ENCODE measurements at regions not wholly inside any gene's neighbourhood (a gene's known extent, or its start where the extent isn't known, plus 50 kb on each side); places are given as distances from the start of the nearest gene placed in this dataset.

DNA sequence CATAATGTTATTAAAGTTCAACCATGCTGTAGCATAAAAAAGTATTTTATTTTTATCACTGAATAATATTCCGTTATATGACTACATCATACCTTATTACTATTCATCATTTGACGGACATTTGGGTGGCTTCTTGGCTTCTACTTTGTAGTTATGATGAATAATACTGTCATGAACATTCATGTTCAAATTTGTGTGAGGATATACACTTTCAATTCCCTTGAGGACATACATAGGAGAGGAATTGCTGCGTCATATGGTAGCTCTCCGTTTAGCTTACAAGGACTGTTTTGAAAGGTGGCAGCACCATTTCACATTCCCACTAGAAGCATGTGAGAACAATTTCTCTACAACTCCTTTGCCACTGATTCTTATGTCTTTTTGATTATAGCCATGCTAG is 910.8 kb upstream of the MIR17HG start:
- H3K4me3 ChIP-seq (ENCODE audit: low read length) = no peak overlapping the region
- no peaks in the 10 kb centered on the region for H3K36me3 ChIP-seq (ENCODE audit: control insufficient read depth, low read length)
- no peaks in the 10 kb centered on the region for H3K27me3 ChIP-seq (ENCODE audit: control insufficient read depth, low read length)
- H3K79me2 ChIP-seq (ENCODE audit: control insufficient read depth, low read length) = no peaks in the 10 kb centered on the region
- H3K9me3 ChIP-seq (ENCODE audit: control insufficient read depth, insufficient read depth, low read length) = no peaks in the 10 kb centered on the region
- H3F3A ChIP-seq (ENCODE audit: control insufficient read depth, insufficient read depth) = no peaks in the 10 kb centered on the region
- no peak overlapping the region for H3K27ac ChIP-seq (ENCODE audit: low read depth, low read length)
- no peak for TF ChIP-seq EZH2phosphoT487 (IDR thresholded peaks at IDR 0.05; ENCODE audit: borderline replicate concordance, low read length)
- TF ChIP-seq, protein P1, sequence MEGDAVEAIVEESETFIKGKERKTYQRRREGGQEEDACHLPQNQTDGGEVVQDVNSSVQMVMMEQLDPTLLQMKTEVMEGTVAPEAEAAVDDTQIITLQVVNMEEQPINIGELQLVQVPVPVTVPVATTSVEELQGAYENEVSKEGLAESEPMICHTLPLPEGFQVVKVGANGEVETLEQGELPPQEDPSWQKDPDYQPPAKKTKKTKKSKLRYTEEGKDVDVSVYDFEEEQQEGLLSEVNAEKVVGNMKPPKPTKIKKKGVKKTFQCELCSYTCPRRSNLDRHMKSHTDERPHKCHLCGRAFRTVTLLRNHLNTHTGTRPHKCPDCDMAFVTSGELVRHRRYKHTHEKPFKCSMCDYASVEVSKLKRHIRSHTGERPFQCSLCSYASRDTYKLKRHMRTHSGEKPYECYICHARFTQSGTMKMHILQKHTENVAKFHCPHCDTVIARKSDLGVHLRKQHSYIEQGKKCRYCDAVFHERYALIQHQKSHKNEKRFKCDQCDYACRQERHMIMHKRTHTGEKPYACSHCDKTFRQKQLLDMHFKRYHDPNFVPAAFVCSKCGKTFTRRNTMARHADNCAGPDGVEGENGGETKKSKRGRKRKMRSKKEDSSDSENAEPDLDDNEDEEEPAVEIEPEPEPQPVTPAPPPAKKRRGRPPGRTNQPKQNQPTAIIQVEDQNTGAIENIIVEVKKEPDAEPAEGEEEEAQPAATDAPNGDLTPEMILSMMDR (IDR thresholded peaks at IDR 0.05; ENCODE audit: low read depth, low read length, poor library complexity, severe bottlenecking) = no peak
- H3K9me2 ChIP-seq (replicated peaks; ENCODE audit: control insufficient read depth, low read length) = no peaks in the 10 kb centered on the region
- no peaks in the 10 kb centered on the region for H3K4me1 ChIP-seq (ENCODE audit: control insufficient read depth, low read length)
- no peaks in the 10 kb centered on the region for H4K20me1 ChIP-seq (ENCODE audit: control insufficient read depth, insufficient read depth, low read depth, low read length)
- no peak overlapping the region for H3K4me2 ChIP-seq (ENCODE audit: low read length)

DNA sequence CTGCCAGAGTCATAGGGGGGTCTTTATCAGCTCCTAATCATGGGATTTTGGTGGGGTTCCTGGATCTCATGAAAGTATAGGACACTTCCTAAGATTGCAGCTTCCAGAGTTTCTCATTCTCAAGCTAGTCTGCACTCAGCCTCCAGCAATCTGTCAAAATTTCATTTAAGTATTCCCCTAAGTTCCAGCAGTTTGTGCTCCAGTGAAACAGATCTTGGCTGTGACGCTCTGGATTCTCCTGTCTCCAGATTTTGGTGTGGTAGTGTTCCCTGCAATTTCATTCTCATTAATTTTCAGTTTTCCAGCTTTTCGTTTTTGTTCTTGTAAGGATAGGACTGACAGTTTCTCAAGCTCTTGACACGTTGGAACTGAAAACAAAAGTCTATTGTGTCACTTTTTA is 908.9 kb upstream of the MIR17HG start:
- H3K9me3 ChIP-seq (ENCODE audit: control insufficient read depth, insufficient read depth, low read length) = no peaks in the 10 kb centered on the region
- no peaks in the 10 kb centered on the region for H3K4me1 ChIP-seq (ENCODE audit: control insufficient read depth, low read length)

DNA sequence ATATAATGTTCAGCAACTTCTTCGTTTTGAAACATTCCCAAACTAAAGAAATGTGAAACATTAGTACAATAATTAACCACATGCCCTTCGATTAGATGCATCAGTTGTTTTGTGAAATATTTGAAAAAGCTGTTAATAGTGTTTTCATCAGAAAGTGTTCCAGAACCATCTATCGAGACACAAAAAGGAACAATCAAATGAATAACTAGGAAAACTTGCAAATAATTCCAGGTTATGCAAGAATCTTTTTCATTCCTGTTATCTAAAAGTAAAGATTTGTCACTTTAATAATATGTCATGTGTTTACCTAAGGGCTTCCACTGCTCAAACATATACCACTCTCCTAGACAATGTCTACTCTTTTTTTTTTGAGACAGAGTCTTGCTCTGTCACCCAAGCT is 904.2 kb upstream of the MIR17HG start:
- Histone ChIP-seq H3F3A (ENCODE audit: control insufficient read depth, insufficient read depth) (no peaks in the 10 kb centered on the region), H3K4me3 (ENCODE audit: low read length) (no peak overlapping the region), H4K20me1 (ENCODE audit: control insufficient read depth, insufficient read depth, low read depth, low read length) (no peaks in the 10 kb centered on the region), H3K9me2 (replicated peaks; ENCODE audit: control insufficient read depth, low read length) (no peaks in the 10 kb centered on the region), H3K27me3 (ENCODE audit: control insufficient read depth, low read length) (no peaks in the 10 kb centered on the region), H3K4me1 (ENCODE audit: control insufficient read depth, low read length) (no peaks in the 10 kb centered on the region), H3K9me3 (ENCODE audit: control insufficient read depth, insufficient read depth, low read length) (no peaks in the 10 kb centered on the region), H3K4me2 (ENCODE audit: low read length) (no peak overlapping the region), H3K27ac (ENCODE audit: low read depth, low read length) (no peak overlapping the region), H3K79me2 (ENCODE audit: control insufficient read depth, low read length) (no peaks in the 10 kb centered on the region), H3K36me3 (ENCODE audit: control insufficient read depth, low read length) (no peaks in the 10 kb centered on the region)
- TF ChIP-seq, protein P1 (IDR thresholded peaks at IDR 0.05; ENCODE audit: low read depth, low read length, poor library complexity, severe bottlenecking) = no peak
- no peak for TF ChIP-seq EZH2phosphoT487 (IDR thresholded peaks at IDR 0.05; ENCODE audit: borderline replicate concordance, low read length)

More for the DNA sequence above, 908.9 kb upstream of the MIR17HG start:
- TF ChIP-seq, protein P1 (IDR thresholded peaks at IDR 0.05; ENCODE audit: low read depth, low read length, poor library complexity, severe bottlenecking) = no peak
- TF ChIP-seq EZH2phosphoT487 (IDR thresholded peaks at IDR 0.05; ENCODE audit: borderline replicate concordance, low read length) = no peak
- Histone ChIP-seq H3F3A (ENCODE audit: control insufficient read depth, insufficient read depth) (no peaks in the 10 kb centered on the region), H3K4me3 (ENCODE audit: low read length) (no peak overlapping the region), H3K27ac (ENCODE audit: low read depth, low read length) (no peak overlapping the region), H3K79me2 (ENCODE audit: control insufficient read depth, low read length) (no peaks in the 10 kb centered on the region), H3K36me3 (ENCODE audit: control insufficient read depth, low read length) (no peaks in the 10 kb centered on the region), H3K9me2 (replicated peaks; ENCODE audit: control insufficient read depth, low read length) (no peaks in the 10 kb centered on the region), H3K4me2 (ENCODE audit: low read length) (no peak overlapping the region), H4K20me1 (ENCODE audit: control insufficient read depth, insufficient read depth, low read depth, low read length) (no peaks in the 10 kb centered on the region), H3K27me3 (ENCODE audit: control insufficient read depth, low read length) (no peaks in the 10 kb centered on the region)

DNA sequence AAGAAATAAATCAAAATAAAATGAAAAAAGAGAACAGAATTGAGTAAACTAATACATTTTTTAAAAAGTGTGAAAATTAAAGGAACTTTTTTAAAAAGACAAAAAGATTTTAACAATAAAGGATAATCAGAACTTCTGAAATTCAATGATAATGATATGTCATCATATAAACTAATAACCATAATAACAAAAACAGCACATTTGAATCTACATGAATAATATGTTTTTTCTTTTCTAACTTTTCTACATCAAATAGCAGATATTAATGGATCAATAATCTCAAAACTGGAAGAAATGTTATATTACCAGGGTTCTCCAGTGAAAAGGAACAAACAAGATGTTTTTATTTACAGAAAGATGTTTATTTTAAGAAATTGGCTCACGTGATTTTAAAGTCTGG is 903.3 kb upstream of the MIR17HG start:
- H3K4me1 ChIP-seq (ENCODE audit: control insufficient read depth, low read length) = no peaks in the 10 kb centered on the region
- no peak overlapping the region for H3K4me2 ChIP-seq (ENCODE audit: low read length)
- no peak overlapping the region for H3K4me3 ChIP-seq (ENCODE audit: low read length)
- no peaks in the 10 kb centered on the region for H3F3A ChIP-seq (ENCODE audit: control insufficient read depth, insufficient read depth)
- no peaks in the 10 kb centered on the region for H3K27me3 ChIP-seq (ENCODE audit: control insufficient read depth, low read length)
- no peak overlapping the region for H3K27ac ChIP-seq (ENCODE audit: low read depth, low read length)
- H4K20me1 ChIP-seq (ENCODE audit: control insufficient read depth, insufficient read depth, low read depth, low read length) = no peaks in the 10 kb centered on the region
- H3K9me2 ChIP-seq (replicated peaks; ENCODE audit: control insufficient read depth, low read length) = no peaks in the 10 kb centered on the region
- H3K9me3 ChIP-seq (ENCODE audit: control insufficient read depth, insufficient read depth, low read length) = no peaks in the 10 kb centered on the region
- H3K79me2 ChIP-seq (ENCODE audit: control insufficient read depth, low read length) = no peaks in the 10 kb centered on the region
- H3K36me3 ChIP-seq (ENCODE audit: control insufficient read depth, low read length) = no peaks in the 10 kb centered on the region
- TF ChIP-seq EZH2phosphoT487 (IDR thresholded peaks at IDR 0.05; ENCODE audit: borderline replicate concordance, low read length) = no peak
- TF ChIP-seq, protein P1 (IDR thresholded peaks at IDR 0.05; ENCODE audit: low read depth, low read length, poor library complexity, severe bottlenecking) = no peak
